Body of pancreas (tissue), 4 donors: ENCODE measurements at regions not wholly inside any gene's neighbourhood (a gene's known extent, or its start where the extent isn't known, plus 50 kb on each side); places are given as distances from the start of the nearest gene placed in this dataset.

Experiments used
- ATAC-seq: fragments of 150-250 bp; one replicate; pipeline ENCODE4 v1.9.1; 2016
- DNase-seq, 4 donors: peaks; one replicate each; pipeline ENCODE4 v3.0.0-alpha.2; 2019
- H3K27ac ChIP-seq, 4 donors: fragments of 200-600 bp; sonication (generic); 1 replicate in 3 of 4; 2 replicates in 1 of 4; pipeline versions ENCODE4 v1.5.1 to v1.6.1; 2016 to 2019; ENCODE audit warnings: mild to moderate bottlenecking in 1 of 4, mixed read lengths in 1 of 4, moderate library complexity in 1 of 4
- H3K27me3 ChIP-seq, 2 donors: fragments of 200-600 bp; sonication (generic); one replicate each; pipeline ENCODE4 v1.6.0; 2016; ENCODE audit warnings: mild to moderate bottlenecking in 1 of 2
- H3K36me3 ChIP-seq, 2 donors: fragments of 200-600 bp; sonication (generic); replicated peaks in 1 of 2; 2 replicates each; pipeline ENCODE4 v1.5.1; 2016; ENCODE audit warnings: low read depth in 2 of 2; ENCODE audit not compliant: insufficient read depth in 1 of 2
- H3K4me1 ChIP-seq: fragments of 200-600 bp; sonication (generic); one replicate; pipeline ENCODE4 v1.6.0; 2016
- H3K4me3 ChIP-seq, 2 donors: fragments of 200-600 bp; sonication (generic); 1 replicate in 1 of 2; 2 replicates in 1 of 2; pipeline ENCODE4 v1.5.1; 2016 to 2019
- H3K9me3 ChIP-seq, 3 donors: fragments of 200-600 bp; sonication (generic); 1 replicate in 2 of 3; 2 replicates in 1 of 3; pipeline ENCODE4 v1.5.1; 2016
- CTCF ChIP-seq, 7 experiments: fragments of 450-650 bp in 4 of 7; fragments of 200-600 bp in 3 of 7; sonication (generic) in 3 of 7; IDR thresholded peaks; one replicate each; pipeline ENCODE4 v1.5.1; 2016 to 2019; ENCODE audit warnings: antibody characterized with exemption in 7 of 7
- POLR2A ChIP-seq, 3 donors: fragments of 450-650 bp; IDR thresholded peaks; one replicate each; pipeline ENCODE4 v1.6.1; 2016; ENCODE audit warnings: antibody characterized with exemption in 3 of 3, mild to moderate bottlenecking in 2 of 3
- WGBS, 2 donors: methylation state at CpG; one replicate each; pipeline ENCODE4 v1.1.5; 2017; 5-methylcytosine and 5-hydroxymethylcytosine counted together
- intact Hi-C: fragments of 100-400 bp; cut with DNase I; formaldehyde crosslinking; loops from one replicate; pipeline ENCODE4 v1.15.1; 2023

GRCh38 chr14:53848854-53849253 is 107.8 kb downstream of the BMP4 start:
- H3K4me3 ChIP-seq, result no peak overlapping the region
- no peaks in the 10 kb centered on the region for H3K4me1 ChIP-seq
- TF ChIP-seq POLR2A (IDR thresholded peaks at IDR 0.05) (no peak), CTCF (IDR thresholded peaks at IDR 0.05) (no peak)
- H3K27me3 ChIP-seq, result no peaks in the 10 kb centered on the region
- no peaks in the 10 kb centered on the region for H3K36me3 ChIP-seq
- no peak overlapping the region for H3K27ac ChIP-seq
- 83 to 84% methylated on average over 5 of the region's 5 CpGs for WGBS, 2 donors
- intact Hi-C loops, result no loop called here
- H3K9me3 ChIP-seq, result no peaks in the 10 kb centered on the region
- ATAC-seq (no peak), DNase-seq (no peak)

- no peaks in the 10 kb centered on the region for H3K27me3 ChIP-seq
- ATAC-seq (no peak), DNase-seq (no peak)
- no peaks in the 10 kb centered on the region for H3K9me3 ChIP-seq
- 79 to 85% methylated on average over 7 of the region's 7 CpGs for WGBS, 2 donors
- TF ChIP-seq POLR2A (IDR thresholded peaks at IDR 0.05), result no peak
- no peak for TF ChIP-seq CTCF (IDR thresholded peaks at IDR 0.05)
- H3K4me1 ChIP-seq, result peaks cover under 1% of the 10 kb centered on the region
- no peak overlapping the region for H3K4me3 ChIP-seq
- no peak overlapping the region for H3K27ac ChIP-seq
- no peaks in the 10 kb centered on the region for H3K36me3 ChIP-seq
- intact Hi-C loops, result no loop called here
These were observed 108.7 kb downstream of the BMP4 start for GRCh38 chr14:53847881-53848280.

GRCh38 chr14:53847057-53847456 is 109.6 kb downstream of the BMP4 start:
- TF ChIP-seq POLR2A (IDR thresholded peaks at IDR 0.05) (no peak), CTCF (IDR thresholded peaks at IDR 0.05) (no peak)
- no peak for ATAC-seq
- H3K27ac ChIP-seq, result no peak overlapping the region
- intact Hi-C loops, result no loop called here
- WGBS, 2 donors, result 53 to 56% methylated on average over 1 of the region's 1 CpG
- no peaks in the 10 kb centered on the region for H3K36me3 ChIP-seq
- no peaks in the 10 kb centered on the region for H3K9me3 ChIP-seq
- no peaks in the 10 kb centered on the region for H3K27me3 ChIP-seq
- no peak overlapping the region for H3K4me3 ChIP-seq
- DNase-seq, result no peak
- peaks cover 8% of the 10 kb centered on the region for H3K4me1 ChIP-seq

- Histone ChIP-seq H3K9me3 (no peaks in the 10 kb centered on the region), H3K27me3 (no peaks in the 10 kb centered on the region), H3K4me1 (peaks cover 12% of the 10 kb centered on the region), H3K4me3 (no peak overlapping the region), H3K27ac (no peak overlapping the region), H3K36me3 (no peaks in the 10 kb centered on the region)
- intact Hi-C loops, result no loop called here
- ATAC-seq, result no peak
- DNase-seq, result no peak
- 45 to 55% methylated on average over 8 of the region's 8 CpGs for WGBS, 2 donors
- TF ChIP-seq POLR2A (IDR thresholded peaks at IDR 0.05) (no peak), CTCF (IDR thresholded peaks at IDR 0.05) (no peak)
These were observed 110.6 kb downstream of the BMP4 start for GRCh38 chr14:53845813-53846693.

- H3K9me3 ChIP-seq, result no peaks in the 10 kb centered on the region
- no peaks in the 10 kb centered on the region for H3K36me3 ChIP-seq
- intact Hi-C loops, result no loop called here
- ATAC-seq (peak; percentile 93), DNase-seq (peak; percentile 6 to 39 (median 22))
- TF ChIP-seq POLR2A (IDR thresholded peaks at IDR 0.05) (no peak), CTCF (IDR thresholded peaks at IDR 0.05) (no peak)
- 12 to 27% methylated on average over 4 of the region's 4 CpGs for WGBS, 2 donors
- peak overlapping the region in 3 of 4 donors; percentile 27 to 62 (median 58) for H3K27ac ChIP-seq
- H3K4me1 ChIP-seq, result peaks cover 12% of the 10 kb centered on the region
- no peak overlapping the region for H3K4me3 ChIP-seq
- H3K27me3 ChIP-seq, result no peaks in the 10 kb centered on the region
These were observed 113.7 kb downstream of the BMP4 start for GRCh38 chr14:53842938-53843337.
